NCI-H2196 treated with DMSO at 0.1 percent for 48 hours (cell line): ENCODE measurements at regions not wholly inside any gene's neighbourhood (a gene's known extent, or its start where the extent isn't known, plus 50 kb on each side); places are given as distances from the start of the nearest gene placed in this dataset.

Experiments used
- DNase-seq: peaks from one replicate; lab custom pipeline; 2025; ENCODE audit not compliant: unreplicated experiment; lab: John Stamatoyannopoulos, UW

GRCh38 chr6:163904186-163904585 lies 489.7 kb downstream of the QKI start:
- no peak for DNase-seq

- no peak for DNase-seq
These were observed 489.0 kb downstream of the QKI start for GRCh38 chr6:163903541-163903940.

GRCh38 chr6:163902993-163903392 lies 488.5 kb downstream of the QKI start:
- DNase-seq: no peak

GRCh38 chr6:163901681-163902080 lies 487.2 kb downstream of the QKI start:
- no peak for DNase-seq

GRCh38 chr6:163900570-163900969 lies 486.1 kb downstream of the QKI start:
- DNase-seq: no peak

- no peak for DNase-seq
These were observed 483.2 kb downstream of the QKI start for GRCh38 chr6:163897669-163898068.

- no peak for DNase-seq
These were observed 482.5 kb downstream of the QKI start for GRCh38 chr6:163897030-163897429.

- DNase-seq: no peak
These were observed 480.6 kb downstream of the QKI start for GRCh38 chr6:163895162-163895561.

- no peak for DNase-seq
These were observed 479.2 kb downstream of the QKI start for GRCh38 chr6:163893609-163894189.

- no peak for DNase-seq
These were observed 478.5 kb downstream of the QKI start for GRCh38 chr6:163892824-163893561.

GRCh38 chr6:163889904-163890514 lies 475.5 kb downstream of the QKI start:
- no peak for DNase-seq

- no peak for DNase-seq
These were observed 473.7 kb downstream of the QKI start for GRCh38 chr6:163888030-163888819.

GRCh38 chr6:163886428-163886827 lies 471.9 kb downstream of the QKI start:
- DNase-seq: no peak

- no peak for DNase-seq
These were observed 469.5 kb downstream of the QKI start for GRCh38 chr6:163883984-163884383.

GRCh38 chr6:163878698-163879097 lies 464.2 kb downstream of the QKI start:
- DNase-seq: no peak

GRCh38 chr6:163877877-163878639 lies 463.5 kb downstream of the QKI start:
- DNase-seq: no peak

GRCh38 chr6:163876391-163876790 lies 461.9 kb downstream of the QKI start:
- DNase-seq: no peak

GRCh38 chr6:163874784-163875183 lies 460.3 kb downstream of the QKI start:
- no peak for DNase-seq

GRCh38 chr6:163872335-163872734 lies 457.8 kb downstream of the QKI start:
- no peak for DNase-seq

GRCh38 chr6:163871616-163872015 lies 457.1 kb downstream of the QKI start:
- DNase-seq: no peak
